Lower leg skin (tissue), 3 donors: ENCODE measurements at regions not wholly inside any gene's neighbourhood (a gene's known extent, or its start where the extent isn't known, plus 50 kb on each side); places are given as distances from the start of the nearest gene placed in this dataset.

Source experiments
- POLR2A ChIP-seq, 2 donors: fragments of 450-650 bp; IDR thresholded peaks; one replicate each; pipeline ENCODE4 v1.6.1; 2016 to 2017; ENCODE audit warnings: antibody characterized with exemption in 2 of 2, mild to moderate bottlenecking in 1 of 2, moderate library complexity in 1 of 2
- TF ChIP-seq, protein P1 (sequence below), 3 donors: fragments of 450-650 bp; IDR thresholded peaks; one replicate each; pipeline ENCODE4 v1.5.1; 2016; ENCODE audit warnings: antibody characterized with exemption in 3 of 3, mild to moderate bottlenecking in 3 of 3, moderate library complexity in 2 of 3

DNA sequence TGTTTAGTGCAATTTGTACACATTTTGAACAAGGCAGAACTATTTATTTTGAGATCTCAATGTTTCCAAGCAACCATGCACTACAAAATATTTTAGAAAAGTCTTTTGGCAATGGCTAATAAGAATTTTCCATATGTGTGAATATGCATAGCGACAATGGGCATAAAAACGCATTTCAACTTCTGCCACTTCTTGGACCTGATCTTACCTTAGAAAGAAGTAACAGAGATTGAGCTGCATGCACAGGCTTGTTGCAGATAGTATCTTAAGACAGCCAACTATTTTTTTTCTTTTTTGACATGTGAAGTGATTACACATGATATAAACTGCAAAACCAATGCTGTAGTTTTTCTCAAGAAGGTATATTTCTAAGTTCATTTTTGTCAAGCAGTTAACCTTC is 210.4 kb upstream of the PHACTR1 start:
- TF ChIP-seq POLR2A (IDR thresholded peaks at IDR 0.05), result no peak
- TF ChIP-seq, protein P1, sequence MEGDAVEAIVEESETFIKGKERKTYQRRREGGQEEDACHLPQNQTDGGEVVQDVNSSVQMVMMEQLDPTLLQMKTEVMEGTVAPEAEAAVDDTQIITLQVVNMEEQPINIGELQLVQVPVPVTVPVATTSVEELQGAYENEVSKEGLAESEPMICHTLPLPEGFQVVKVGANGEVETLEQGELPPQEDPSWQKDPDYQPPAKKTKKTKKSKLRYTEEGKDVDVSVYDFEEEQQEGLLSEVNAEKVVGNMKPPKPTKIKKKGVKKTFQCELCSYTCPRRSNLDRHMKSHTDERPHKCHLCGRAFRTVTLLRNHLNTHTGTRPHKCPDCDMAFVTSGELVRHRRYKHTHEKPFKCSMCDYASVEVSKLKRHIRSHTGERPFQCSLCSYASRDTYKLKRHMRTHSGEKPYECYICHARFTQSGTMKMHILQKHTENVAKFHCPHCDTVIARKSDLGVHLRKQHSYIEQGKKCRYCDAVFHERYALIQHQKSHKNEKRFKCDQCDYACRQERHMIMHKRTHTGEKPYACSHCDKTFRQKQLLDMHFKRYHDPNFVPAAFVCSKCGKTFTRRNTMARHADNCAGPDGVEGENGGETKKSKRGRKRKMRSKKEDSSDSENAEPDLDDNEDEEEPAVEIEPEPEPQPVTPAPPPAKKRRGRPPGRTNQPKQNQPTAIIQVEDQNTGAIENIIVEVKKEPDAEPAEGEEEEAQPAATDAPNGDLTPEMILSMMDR (IDR thresholded peaks at IDR 0.05), result no peak
